GM12878 (cell line): ENCODE measurements at regions not wholly inside any gene's neighbourhood (a gene's known extent, or its start where the extent isn't known, plus 50 kb on each side); places are given as distances from the start of the nearest gene placed in this dataset.

Experiments used
- ATAC-seq: fragments of 200-7000 bp; cut with Tn5 transposase; 3 replicates; pipeline ENCODE4 v1.9.1; 2020; ENCODE audit warnings: mild to moderate bottlenecking, moderate library complexity
- BruUV-seq: library from RNA; stranded (reverse); fragments of 400-500 nt; replicated peaks from 2 replicates; lab custom pipeline; 2021; lab: Mats Ljungman, UMichigan
- CTCF ChIA-PET: fragments of 300-600 bp; sonication (Branson Sonifier 250); formaldehyde crosslinking; extraction: SDS; loops from one replicate; lab custom pipeline; 2021; ENCODE audit warnings: inconsistent platforms; lab: Yijun Ruan, JAX
- POLR2A ChIA-PET: fragments of 350-600 bp; formaldehyde crosslinking; extraction: SDS; loops from one replicate; lab custom pipeline; 2021; ENCODE audit warnings: inconsistent platforms; lab: Charles Lee
- RAD21 ChIA-PET: fragments of 300-600 bp; sonication (Branson Sonifier 250); formaldehyde crosslinking; loops from one replicate; lab custom pipeline; 2023; ENCODE audit warnings: antibody characterized with exemption; ENCODE audit not compliant: unreplicated experiment; lab: Charles Lee
- SMC1A ChIA-PET: fragments of 300-600 bp; sonication (Branson Sonifier 250); formaldehyde crosslinking; loops from one replicate; lab custom pipeline; 2023; ENCODE audit not compliant: unreplicated experiment, uncharacterized antibody; lab: Charles Lee
- DNase-seq: peaks from one replicate; pipeline ENCODE4 v3.0.0-alpha.2; 2011; ENCODE audit warnings: low read depth, low spot score
- FAIRE-seq: peaks from 3 replicates; lab custom pipeline; 2011; peaks lifted over from hg19 to GRCh38; lab: Jason Lieb, UNC
- H2AFZ ChIP-seq: 2 replicates; pipeline ENCODE4 v1.6.0; 2011; ENCODE audit warnings: low read depth, low read length, control low read depth; ENCODE audit not compliant: control insufficient read depth
- H3K27ac ChIP-seq: 2 replicates; pipeline ENCODE4 v1.5.1; 2011; ENCODE audit warnings: control low read depth; ENCODE audit not compliant: control insufficient read depth, insufficient read depth
- H3K27me3 ChIP-seq, 2 experiments: replicated peaks in 1 of 2; 2 replicates each; pipeline versions ENCODE4 v1.6.0 to v1.6.1; 2011; ENCODE audit warnings: low read length in 1 of 2; ENCODE audit not compliant: control insufficient read depth in 2 of 2, insufficient read depth in 2 of 2
- H3K36me3 ChIP-seq, 2 experiments: 2 replicates each; pipeline ENCODE4 v1.5.1; 2011; ENCODE audit warnings: low read length in 1 of 2; ENCODE audit not compliant: control insufficient read depth in 2 of 2, insufficient read depth in 2 of 2
- H3K4me1 ChIP-seq: 2 replicates; pipeline ENCODE4 v1.6.1; 2011; ENCODE audit warnings: mild to moderate bottlenecking, low read length, moderate library complexity, mixed read lengths; ENCODE audit not compliant: control insufficient read depth, insufficient read depth
- H3K4me2 ChIP-seq: 2 replicates; pipeline ENCODE4 v1.6.0; 2011; ENCODE audit warnings: control low read depth; ENCODE audit not compliant: control insufficient read depth, insufficient read depth
- H3K4me3 ChIP-seq: fragments of 200-600 bp; sonication (generic); 2 replicates; pipeline ENCODE4 v1.5.1; 2016
- H3K79me2 ChIP-seq: 2 replicates; pipeline ENCODE4 v1.6.0; 2011; ENCODE audit warnings: low read length; ENCODE audit not compliant: control insufficient read depth, insufficient read depth
- H3K9ac ChIP-seq: 2 replicates; pipeline ENCODE4 v1.8.0; 2011; ENCODE audit warnings: low read length, control low read depth, mixed read lengths; ENCODE audit not compliant: control insufficient read depth, insufficient read depth
- H3K9me3 ChIP-seq: replicated peaks from 3 replicates; pipeline ENCODE4 v1.5.1; 2011; ENCODE audit warnings: mild to moderate bottlenecking, low read length; ENCODE audit not compliant: control insufficient read depth, insufficient read depth
- H4K20me1 ChIP-seq: 2 replicates; pipeline ENCODE4 v1.6.0; 2011; ENCODE audit not compliant: control insufficient read depth, insufficient read depth
- EGR1 ChIP-seq, 2 experiments: IDR thresholded peaks; 1 replicate in 1 of 2; 2 replicates in 1 of 2; pipeline ENCODE4 v1.6.1; 2011 to 2012; ENCODE audit warnings: low read depth in 2 of 2, low read length in 2 of 2, borderline replicate concordance in 1 of 2, mild to moderate bottlenecking in 1 of 2, moderate library complexity in 1 of 2
- HDAC2 ChIP-seq: fragments of 200-600 bp; sonication (generic); IDR thresholded peaks from 2 replicates; pipeline ENCODE4 v1.6.1; 2017
- ZNF622 ChIP-seq: fragments of 450-650 bp; IDR thresholded peaks from 2 replicates; pipeline ENCODE4 v1.6.1; 2017; ENCODE audit warnings: mild to moderate bottlenecking, inconsistent platforms
- WGBS: methylation state at CpG from one replicate; pipeline ENCODE4 v1.1.6; 2016; ENCODE audit warnings: low lambda C conversion rate; ENCODE audit not compliant: insufficient replicate concordance, insufficient coverage; ENCODE audit errors: missing lambda C conversion rate; 5-methylcytosine and 5-hydroxymethylcytosine counted together
- in situ Hi-C: fragments of 300-500 bp; cut with MboI; formaldehyde crosslinking; loops from 9 replicates; pipeline ENCODE4 v1.14.3; 2018; ENCODE audit warnings: mixed read lengths
- intact Hi-C: fragments of 100-400 bp; cut with micrococcal nuclease; formaldehyde crosslinking; loops from one replicate; pipeline ENCODE4 v1.14.2; 2022; ENCODE audit not compliant: unreplicated experiment
- TF ChIP-seq, protein P1 (sequence below): IDR thresholded peaks from 2 replicates; pipeline ENCODE4 v1.6.1; 2011; ENCODE audit warnings: borderline replicate concordance, low read depth, mild to moderate bottlenecking, moderate library complexity, mixed read lengths, low read length; ENCODE audit not compliant: insufficient read depth; ENCODE audit errors: extremely low read length

GRCh38 chr17:77645072-77646045, 313.1 kb upstream of the TNRC6C start:
- TF ChIP-seq, protein P1, sequence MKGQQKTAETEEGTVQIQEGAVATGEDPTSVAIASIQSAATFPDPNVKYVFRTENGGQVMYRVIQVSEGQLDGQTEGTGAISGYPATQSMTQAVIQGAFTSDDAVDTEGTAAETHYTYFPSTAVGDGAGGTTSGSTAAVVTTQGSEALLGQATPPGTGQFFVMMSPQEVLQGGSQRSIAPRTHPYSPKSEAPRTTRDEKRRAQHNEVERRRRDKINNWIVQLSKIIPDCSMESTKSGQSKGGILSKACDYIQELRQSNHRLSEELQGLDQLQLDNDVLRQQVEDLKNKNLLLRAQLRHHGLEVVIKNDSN, result no peak
- TF ChIP-seq, all 136 proteins: peak for 0
- in situ Hi-C loops, result no loop called here
- H3K9ac ChIP-seq, result no peak overlapping the region
- no peaks in the 10 kb centered on the region for H3K9me3 ChIP-seq
- POLR2A ChIA-PET, result no interaction called here
- H3K27ac ChIP-seq, result no peak overlapping the region
- SMC1A ChIA-PET, result interaction anchor here (0.6 kb wide), 1 partner anchor 312 kb away, joined by 3 read pairs; no protein-coding TSS in a partner anchor
- RAD21 ChIA-PET, result no interaction called here
- H3K27me3 ChIP-seq, result peaks cover 3 to 8% of the 10 kb centered on the region in 2 experiments
- DNase-seq (no peak), ATAC-seq (no peak), FAIRE-seq (no peak)
- no peak overlapping the region for H3K4me2 ChIP-seq
- H3K36me3 ChIP-seq, result no peaks in the 10 kb centered on the region
- no peaks in the 10 kb centered on the region for H4K20me1 ChIP-seq
- H3K79me2 ChIP-seq, result no peaks in the 10 kb centered on the region
- intact Hi-C loops, result no loop called here
- BruUV-seq, result no TSS peak
- CTCF ChIA-PET, result interaction anchor here (0.6 kb wide), 1 partner anchor 47 kb away, joined by 3 read pairs; no protein-coding TSS in a partner anchor
- no peaks in the 10 kb centered on the region for H3K4me1 ChIP-seq
- H3K4me3 ChIP-seq, result no peak overlapping the region
- WGBS, result 28% methylated on average over 25 of the region's 28 CpGs
- H2AFZ ChIP-seq, result no peak overlapping the region

- Histone ChIP-seq H3K4me2 (no peak overlapping the region), H3K4me3 (no peak overlapping the region), H3K9me3 (no peaks in the 10 kb centered on the region), H3K27ac (no peak overlapping the region), H3K27me3 (peaks cover 3 to 8% of the 10 kb centered on the region in 2 experiments), H4K20me1 (no peaks in the 10 kb centered on the region), H3K4me1 (no peaks in the 10 kb centered on the region), H3K36me3 (no peaks in the 10 kb centered on the region), H3K79me2 (no peaks in the 10 kb centered on the region), H3K9ac (no peak overlapping the region), H2AFZ (no peak overlapping the region)
- DNase-seq (no peak), ATAC-seq (no peak), FAIRE-seq (no peak)
- CTCF ChIA-PET, result no interaction called here
- TF ChIP-seq HDAC2 (no peak), ZNF622 (no peak), EGR1 (IDR thresholded peaks at IDR 0.05; ENCODE audit: borderline replicate concordance in 1 of 2, low read depth in 2 of 2, low read length in 2 of 2) (no peak)
- in situ Hi-C loops, result no loop called here
- SMC1A ChIA-PET, result no interaction called here
- WGBS, result 26% methylated on average over 11 of the region's 11 CpGs
- POLR2A ChIA-PET, result no interaction called here
- intact Hi-C loops, result no loop called here
- no TSS peak for BruUV-seq
- RAD21 ChIA-PET, result no interaction called here
These were observed 312.5 kb upstream of the TNRC6C start for GRCh38 chr17:77646046-77646430.
